ENCODE measurements at regions not wholly inside any gene's neighbourhood (a gene's known extent, or its start where the extent isn't known, plus 50 kb on each side); places are given as distances from the start of the nearest gene placed in this dataset.
"Not testable (repeated sequence)": the region's sequence is repeated elsewhere in the genome, so short reads cannot be mapped to it uniquely, and the experiment has no call there.

DNA sequence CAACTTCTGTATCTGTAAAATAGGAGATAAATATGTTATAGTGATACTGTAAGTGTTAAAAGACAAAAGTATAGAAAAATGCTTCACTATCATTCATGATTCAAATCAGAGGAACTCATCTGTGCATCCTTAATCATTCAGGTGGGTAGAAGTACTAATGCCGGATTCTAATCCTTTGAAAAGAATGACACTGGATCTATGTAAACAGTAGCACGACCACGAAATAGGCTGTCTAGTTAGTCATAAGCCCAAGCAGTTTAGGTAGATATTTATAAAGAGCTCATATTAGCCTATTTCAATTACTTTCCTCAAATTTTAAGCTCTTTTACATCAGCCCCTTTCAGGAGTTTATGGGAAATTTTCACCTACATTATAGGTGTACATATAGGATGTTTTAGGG, 437.9 kb downstream of the SOX2 start:
- no peak overlapping the region for H3K4me3 ChIP-seq (ENCODE audit: low read depth, low read length)
- no peak overlapping the region for H3K18ac ChIP-seq (ENCODE audit: low read length)
- H2AK5ac ChIP-seq (ENCODE audit: low read length): no peak overlapping the region
- peaks cover 2% of the 10 kb centered on the region for H3K9me3 ChIP-seq (ENCODE audit: insufficient read depth, low read depth, low read length)
- H3K4ac ChIP-seq (ENCODE audit: low read depth, low read length): no peak overlapping the region
- H2BK120ac ChIP-seq (ENCODE audit: insufficient read depth, low read length, poor library complexity): no peak overlapping the region
- H3K79me2 ChIP-seq (ENCODE audit: control insufficient read depth, insufficient read depth, low read length, poor library complexity): no peaks in the 10 kb centered on the region
- no peak overlapping the region for H2AFZ ChIP-seq (ENCODE audit: insufficient read depth, low read length, poor library complexity)
- H3K9ac ChIP-seq (ENCODE audit: low read length): no peak overlapping the region
- H3K79me1 ChIP-seq (ENCODE audit: low read length): no peaks in the 10 kb centered on the region
- H3K36me3 ChIP-seq (ENCODE audit: control insufficient read depth in 1 of 2, insufficient read depth in 2 of 2, low read length in 2 of 2): no peaks in the 10 kb centered on the region
- H3K23ac ChIP-seq (ENCODE audit: low read length): no peak overlapping the region
- no CpG with 5 or more reads among the region's 3 CpGs for WGBS (ENCODE audit: extremely low coverage, insufficient coverage, insufficient read length)
- H3K4me2 ChIP-seq (ENCODE audit: low read length): no peak overlapping the region
- H3K14ac ChIP-seq (ENCODE audit: low read length): no peak overlapping the region
- H3K4me1 ChIP-seq (ENCODE audit: control insufficient read depth in 1 of 2, insufficient read depth in 2 of 2, low read length in 2 of 2): no peaks in the 10 kb centered on the region
- DNase-seq: no peak
- no peak overlapping the region for H4K12ac ChIP-seq (ENCODE audit: low read depth, low read length)
- H2BK12ac ChIP-seq (ENCODE audit: low read length): no peak overlapping the region
- no peak overlapping the region for H2BK5ac ChIP-seq (ENCODE audit: low read depth, low read length, poor library complexity)
- H3K27ac ChIP-seq (ENCODE audit: low read depth, low read length): no peak overlapping the region
- no peak overlapping the region for H4K8ac ChIP-seq (ENCODE audit: low read depth, low read length)
- no peaks in the 10 kb centered on the region for H3K27me3 ChIP-seq (ENCODE audit: insufficient read depth, low read length)
- H4K91ac ChIP-seq (ENCODE audit: low read depth, low read length): no peak overlapping the region

DNA sequence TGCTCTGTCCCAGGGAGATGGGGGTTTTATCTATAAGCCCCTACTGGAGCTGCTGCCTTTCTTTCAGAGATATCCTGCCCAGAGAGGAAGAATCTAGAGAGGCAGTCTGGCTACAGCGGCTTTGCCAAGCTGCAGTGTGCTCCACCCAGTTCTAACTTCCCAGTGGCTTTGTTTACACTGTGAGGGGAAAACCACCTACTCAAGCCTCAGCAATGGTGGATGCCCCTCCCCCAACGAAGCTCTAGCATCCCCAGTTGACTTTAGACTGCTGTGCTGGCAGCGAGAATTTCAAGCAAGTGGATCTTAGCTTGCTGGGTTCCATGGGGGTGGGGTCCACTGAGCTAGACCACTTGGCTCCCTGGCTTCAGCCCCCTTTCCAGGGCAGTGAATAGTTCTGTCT, 444.6 kb downstream of the SOX2 start:
- not testable (repeated sequence) for H4K91ac ChIP-seq (ENCODE audit: low read depth, low read length); H3K14ac ChIP-seq (ENCODE audit: low read length); H3K18ac ChIP-seq (ENCODE audit: low read length); H3K36me3 ChIP-seq (ENCODE audit: control insufficient read depth in 1 of 2, insufficient read depth in 2 of 2, low read length in 2 of 2); H2BK120ac ChIP-seq (ENCODE audit: insufficient read depth, low read length, poor library complexity); H3K9ac ChIP-seq (ENCODE audit: low read length); H3K79me1 ChIP-seq (ENCODE audit: low read length); H3K27me3 ChIP-seq (ENCODE audit: insufficient read depth, low read length); H4K12ac ChIP-seq (ENCODE audit: low read depth, low read length); H3K4me3 ChIP-seq (ENCODE audit: low read depth, low read length); H2AK5ac ChIP-seq (ENCODE audit: low read length); H4K8ac ChIP-seq (ENCODE audit: low read depth, low read length); H3K23ac ChIP-seq (ENCODE audit: low read length); H3K9me3 ChIP-seq (ENCODE audit: insufficient read depth, low read depth, low read length); H3K4me1 ChIP-seq (ENCODE audit: control insufficient read depth in 1 of 2, insufficient read depth in 2 of 2, low read length in 2 of 2); H3K27ac ChIP-seq (ENCODE audit: low read depth, low read length); H3K4me2 ChIP-seq (ENCODE audit: low read length); H2BK5ac ChIP-seq (ENCODE audit: low read depth, low read length, poor library complexity); DNase-seq; H3K79me2 ChIP-seq (ENCODE audit: control insufficient read depth, insufficient read depth, low read length, poor library complexity); H2BK12ac ChIP-seq (ENCODE audit: low read length); H3K4ac ChIP-seq (ENCODE audit: low read depth, low read length); H2AFZ ChIP-seq (ENCODE audit: insufficient read depth, low read length, poor library complexity)
- no CpG with 5 or more reads among the region's 3 CpGs for WGBS (ENCODE audit: extremely low coverage, insufficient coverage, insufficient read length)

DNA sequence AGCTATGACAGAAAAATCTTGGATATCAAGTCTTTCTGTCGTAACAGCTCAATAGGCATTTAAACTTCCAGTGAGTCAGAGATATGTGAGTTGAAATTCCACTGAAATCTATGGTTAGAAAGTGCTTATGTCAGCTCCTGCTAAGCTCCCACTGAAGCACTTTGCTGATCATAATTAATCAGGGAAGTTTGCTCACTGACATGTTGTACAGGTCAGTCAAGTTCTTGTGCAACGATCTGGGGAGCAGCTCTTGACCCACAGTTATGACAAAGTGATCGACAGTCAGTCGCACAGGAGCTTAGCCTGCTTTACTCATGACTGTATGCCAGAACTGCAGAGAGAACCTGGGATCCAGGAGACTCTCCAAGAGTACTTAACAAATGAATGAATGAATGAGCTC, 453.5 kb downstream of the SOX2 start:
- no peak overlapping the region for H2BK12ac ChIP-seq (ENCODE audit: low read length)
- DNase-seq: peak; percentile 57 to 58
- H3K18ac ChIP-seq (ENCODE audit: low read length): no peak overlapping the region
- H3K9ac ChIP-seq (ENCODE audit: low read length): no peak overlapping the region
- no peak overlapping the region for H3K4me2 ChIP-seq (ENCODE audit: low read length)
- H3K79me1 ChIP-seq (ENCODE audit: low read length): no peaks in the 10 kb centered on the region
- H2AK5ac ChIP-seq (ENCODE audit: low read length): no peak overlapping the region
- no peak overlapping the region for H3K14ac ChIP-seq (ENCODE audit: low read length)
- no peak overlapping the region for H2AFZ ChIP-seq (ENCODE audit: insufficient read depth, low read length, poor library complexity)
- no CpG with 5 or more reads among the region's 4 CpGs for WGBS (ENCODE audit: extremely low coverage, insufficient coverage, insufficient read length)
- H2BK5ac ChIP-seq (ENCODE audit: low read depth, low read length, poor library complexity): no peak overlapping the region
- no peaks in the 10 kb centered on the region for H3K27me3 ChIP-seq (ENCODE audit: insufficient read depth, low read length)
- no peak overlapping the region for H4K91ac ChIP-seq (ENCODE audit: low read depth, low read length)
- H3K79me2 ChIP-seq (ENCODE audit: control insufficient read depth, insufficient read depth, low read length, poor library complexity): no peaks in the 10 kb centered on the region
- H3K4me3 ChIP-seq (ENCODE audit: low read depth, low read length): no peak overlapping the region
- H4K8ac ChIP-seq (ENCODE audit: low read depth, low read length): no peak overlapping the region
- H4K12ac ChIP-seq (ENCODE audit: low read depth, low read length): no peak overlapping the region
- H2BK120ac ChIP-seq (ENCODE audit: insufficient read depth, low read length, poor library complexity): no peak overlapping the region
- H3K23ac ChIP-seq (ENCODE audit: low read length): no peak overlapping the region
- H3K4me1 ChIP-seq (ENCODE audit: control insufficient read depth in 1 of 2, insufficient read depth in 2 of 2, low read length in 2 of 2): no peaks in the 10 kb centered on the region
- no peak overlapping the region for H3K4ac ChIP-seq (ENCODE audit: low read depth, low read length)
- H3K9me3 ChIP-seq (ENCODE audit: insufficient read depth, low read depth, low read length): no peaks in the 10 kb centered on the region
- no peaks in the 10 kb centered on the region for H3K36me3 ChIP-seq (ENCODE audit: control insufficient read depth in 1 of 2, insufficient read depth in 2 of 2, low read length in 2 of 2)
- H3K27ac ChIP-seq (ENCODE audit: low read depth, low read length): no peak overlapping the region

GRCh38 chr3:182172534-182172933, 460.8 kb downstream of the SOX2 start:
- Histone ChIP-seq H3K79me1 (ENCODE audit: low read length) (no peaks in the 10 kb centered on the region), H4K91ac (ENCODE audit: low read depth, low read length) (no peak overlapping the region), H3K4me3 (ENCODE audit: low read depth, low read length) (no peak overlapping the region), H3K14ac (ENCODE audit: low read length) (no peak overlapping the region), H3K4ac (ENCODE audit: low read depth, low read length) (no peak overlapping the region), H4K8ac (ENCODE audit: low read depth, low read length) (no peak overlapping the region), H3K27ac (ENCODE audit: low read depth, low read length) (no peak overlapping the region), H3K79me2 (ENCODE audit: control insufficient read depth, insufficient read depth, low read length, poor library complexity) (no peaks in the 10 kb centered on the region), H3K9ac (ENCODE audit: low read length) (no peak overlapping the region), H3K23ac (ENCODE audit: low read length) (no peak overlapping the region), H3K27me3 (ENCODE audit: insufficient read depth, low read length) (no peaks in the 10 kb centered on the region), H4K12ac (ENCODE audit: low read depth, low read length) (no peak overlapping the region), H3K4me2 (ENCODE audit: low read length) (no peak overlapping the region), H3K18ac (ENCODE audit: low read length) (no peak overlapping the region), H3K4me1 (ENCODE audit: control insufficient read depth in 1 of 2, insufficient read depth in 2 of 2, low read length in 2 of 2) (peaks cover 3 to 6% of the 10 kb centered on the region in 2 experiments), H2AK5ac (ENCODE audit: low read length) (no peak overlapping the region), H3K36me3 (ENCODE audit: control insufficient read depth in 1 of 2, insufficient read depth in 2 of 2, low read length in 2 of 2) (no peaks in the 10 kb centered on the region), H2BK120ac (ENCODE audit: insufficient read depth, low read length, poor library complexity) (no peak overlapping the region), H2AFZ (ENCODE audit: insufficient read depth, low read length, poor library complexity) (no peak overlapping the region), H3K9me3 (ENCODE audit: insufficient read depth, low read depth, low read length) (no peaks in the 10 kb centered on the region), H2BK5ac (ENCODE audit: low read depth, low read length, poor library complexity) (no peak overlapping the region), H2BK12ac (ENCODE audit: low read length) (no peak overlapping the region)
- peak; percentile 50 to 67 for DNase-seq
- WGBS (ENCODE audit: extremely low coverage, insufficient coverage, insufficient read length): no CpG with 5 or more reads among the region's 4 CpGs
